ENCODE measurements at regions not wholly inside any gene's neighbourhood (a gene's known extent, or its start where the extent isn't known, plus 50 kb on each side); places are given as distances from the start of the nearest gene placed in this dataset.

DNA sequence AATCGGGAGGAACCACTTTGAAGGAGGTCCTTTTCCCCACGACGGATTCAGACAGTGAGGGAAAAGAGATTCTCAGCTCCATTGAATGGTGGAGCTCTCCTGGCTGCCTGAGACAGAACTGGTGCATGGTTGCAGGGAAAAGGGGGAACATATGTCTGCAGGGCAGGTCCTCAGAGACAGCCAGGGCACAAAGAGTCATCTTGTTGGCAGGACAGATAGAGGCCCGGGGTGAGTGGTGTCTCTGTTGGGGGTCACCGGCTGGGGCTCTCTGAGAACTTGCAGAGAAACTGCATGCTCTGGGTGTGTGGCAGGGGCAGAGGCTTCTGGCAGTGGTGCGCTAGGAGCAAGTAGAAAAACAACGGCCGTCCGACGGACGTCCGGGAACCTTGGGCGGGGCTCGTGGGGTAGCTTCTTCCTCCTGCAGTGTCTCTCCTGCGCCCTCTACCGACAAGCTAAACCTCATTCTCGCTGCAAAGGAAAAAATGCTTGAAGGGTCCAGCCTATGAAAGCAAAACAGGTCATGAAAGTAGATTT lies 94.3 kb downstream of the CDCA7 start (continued):
- TF ChIP-seq SRSF1 (optimal IDR thresholded peaks at IDR 0.05; ENCODE audit: low read depth, low read length): peak; percentile 58
- TF ChIP-seq, protein P1, sequence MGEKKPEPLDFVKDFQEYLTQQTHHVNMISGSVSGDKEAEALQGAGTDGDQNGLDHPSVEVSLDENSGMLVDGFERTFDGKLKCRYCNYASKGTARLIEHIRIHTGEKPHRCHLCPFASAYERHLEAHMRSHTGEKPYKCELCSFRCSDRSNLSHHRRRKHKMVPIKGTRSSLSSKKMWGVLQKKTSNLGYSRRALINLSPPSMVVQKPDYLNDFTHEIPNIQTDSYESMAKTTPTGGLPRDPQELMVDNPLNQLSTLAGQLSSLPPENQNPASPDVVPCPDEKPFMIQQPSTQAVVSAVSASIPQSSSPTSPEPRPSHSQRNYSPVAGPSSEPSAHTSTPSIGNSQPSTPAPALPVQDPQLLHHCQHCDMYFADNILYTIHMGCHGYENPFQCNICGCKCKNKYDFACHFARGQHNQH (CRISPR knock-in tag; IDR thresholded peaks at IDR 0.05): peak; percentile 47; the same call in 1 of the 2 replicates
- TF ChIP-seq, protein P2, sequence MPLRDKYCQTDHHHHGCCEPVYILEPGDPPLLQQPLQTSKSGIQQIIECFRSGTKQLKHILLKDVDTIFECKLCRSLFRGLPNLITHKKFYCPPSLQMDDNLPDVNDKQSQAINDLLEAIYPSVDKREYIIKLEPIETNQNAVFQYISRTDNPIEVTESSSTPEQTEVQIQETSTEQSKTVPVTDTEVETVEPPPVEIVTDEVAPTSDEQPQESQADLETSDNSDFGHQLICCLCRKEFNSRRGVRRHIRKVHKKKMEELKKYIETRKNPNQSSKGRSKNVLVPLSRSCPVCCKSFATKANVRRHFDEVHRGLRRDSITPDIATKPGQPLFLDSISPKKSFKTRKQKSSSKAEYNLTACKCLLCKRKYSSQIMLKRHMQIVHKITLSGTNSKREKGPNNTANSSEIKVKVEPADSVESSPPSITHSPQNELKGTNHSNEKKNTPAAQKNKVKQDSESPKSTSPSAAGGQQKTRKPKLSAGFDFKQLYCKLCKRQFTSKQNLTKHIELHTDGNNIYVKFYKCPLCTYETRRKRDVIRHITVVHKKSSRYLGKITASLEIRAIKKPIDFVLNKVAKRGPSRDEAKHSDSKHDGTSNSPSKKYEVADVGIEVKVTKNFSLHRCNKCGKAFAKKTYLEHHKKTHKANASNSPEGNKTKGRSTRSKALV (CRISPR knock-in tag; IDR thresholded peaks at IDR 0.05): no peak; the same call in 1 of the 2 replicates
- no peak for TF ChIP-seq ZNF891 (CRISPR knock-in tag; IDR thresholded peaks at IDR 0.05)
- peak; percentile 73 for TF ChIP-seq RAD21 (CRISPR knock-in tag; IDR thresholded peaks at IDR 0.05)
- TF ChIP-seq EED (CRISPR knock-in tag; IDR thresholded peaks at IDR 0.05): no peak
- TF ChIP-seq TGIF2 (CRISPR knock-in tag; IDR thresholded peaks at IDR 0.05): no peak
- TF ChIP-seq ZNF614 (CRISPR knock-in tag; IDR thresholded peaks at IDR 0.05; ENCODE audit: borderline replicate concordance): peak; percentile 74; the same call in 1 of the 2 replicates
- no peak for TF ChIP-seq SP1 (IDR thresholded peaks at IDR 0.05)
- TF ChIP-seq SP1 (CRISPR knock-in tag; IDR thresholded peaks at IDR 0.05): peak; percentile 52; the same call in 1 of the 2 replicates
- no peak for TF ChIP-seq ZNF468 (CRISPR knock-in tag; IDR thresholded peaks at IDR 0.05)
- TF ChIP-seq, protein P3, sequence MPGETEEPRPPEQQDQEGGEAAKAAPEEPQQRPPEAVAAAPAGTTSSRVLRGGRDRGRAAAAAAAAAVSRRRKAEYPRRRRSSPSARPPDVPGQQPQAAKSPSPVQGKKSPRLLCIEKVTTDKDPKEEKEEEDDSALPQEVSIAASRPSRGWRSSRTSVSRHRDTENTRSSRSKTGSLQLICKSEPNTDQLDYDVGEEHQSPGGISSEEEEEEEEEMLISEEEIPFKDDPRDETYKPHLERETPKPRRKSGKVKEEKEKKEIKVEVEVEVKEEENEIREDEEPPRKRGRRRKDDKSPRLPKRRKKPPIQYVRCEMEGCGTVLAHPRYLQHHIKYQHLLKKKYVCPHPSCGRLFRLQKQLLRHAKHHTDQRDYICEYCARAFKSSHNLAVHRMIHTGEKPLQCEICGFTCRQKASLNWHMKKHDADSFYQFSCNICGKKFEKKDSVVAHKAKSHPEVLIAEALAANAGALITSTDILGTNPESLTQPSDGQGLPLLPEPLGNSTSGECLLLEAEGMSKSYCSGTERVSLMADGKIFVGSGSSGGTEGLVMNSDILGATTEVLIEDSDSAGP (CRISPR knock-in tag; IDR thresholded peaks at IDR 0.05; ENCODE audit: borderline replicate concordance): no peak; the same call in 1 of the 2 replicates
- TF ChIP-seq ZNF367 (CRISPR knock-in tag; IDR thresholded peaks at IDR 0.05; ENCODE audit: borderline replicate concordance): no peak
- peak; percentile 79 for TF ChIP-seq ELF3 (CRISPR knock-in tag; IDR thresholded peaks at IDR 0.05)
- no peak for TF ChIP-seq ZBTB21 (CRISPR knock-in tag; IDR thresholded peaks at IDR 0.05)
- no peak for TF ChIP-seq ZBTB26 (CRISPR knock-in tag; IDR thresholded peaks at IDR 0.05; ENCODE audit: borderline replicate concordance)
- no peak for TF ChIP-seq JUNB (CRISPR knock-in tag; IDR thresholded peaks at IDR 0.05; ENCODE audit: borderline replicate concordance)
- no peak for TF ChIP-seq PBX3 (CRISPR knock-in tag; IDR thresholded peaks at IDR 0.05; ENCODE audit: borderline replicate concordance)
- TF ChIP-seq ZFP36L2 (CRISPR knock-in tag; IDR thresholded peaks at IDR 0.05): no peak
- no peak for TF ChIP-seq ZNF850 (CRISPR knock-in tag; conservative IDR thresholded peaks at IDR 0.05)
- TF ChIP-seq, protein P4, sequence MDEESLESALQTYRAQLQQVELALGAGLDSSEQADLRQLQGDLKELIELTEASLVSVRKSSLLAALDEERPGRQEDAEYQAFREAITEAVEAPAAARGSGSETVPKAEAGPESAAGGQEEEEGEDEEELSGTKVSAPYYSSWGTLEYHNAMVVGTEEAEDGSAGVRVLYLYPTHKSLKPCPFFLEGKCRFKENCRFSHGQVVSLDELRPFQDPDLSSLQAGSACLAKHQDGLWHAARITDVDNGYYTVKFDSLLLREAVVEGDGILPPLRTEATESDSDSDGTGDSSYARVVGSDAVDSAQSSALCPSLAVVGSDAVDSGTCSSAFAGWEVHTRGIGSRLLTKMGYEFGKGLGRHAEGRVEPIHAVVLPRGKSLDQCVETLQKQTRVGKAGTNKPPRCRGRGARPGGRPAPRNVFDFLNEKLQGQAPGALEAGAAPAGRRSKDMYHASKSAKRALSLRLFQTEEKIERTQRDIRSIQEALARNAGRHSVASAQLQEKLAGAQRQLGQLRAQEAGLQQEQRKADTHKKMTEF (CRISPR knock-in tag; IDR thresholded peaks at IDR 0.05): peak; percentile 60
- TF ChIP-seq PHF20 (CRISPR knock-in tag; IDR thresholded peaks at IDR 0.05): peak; percentile 45; the same call in 1 of the 2 replicates
- TF ChIP-seq ZNF230 (CRISPR knock-in tag; IDR thresholded peaks at IDR 0.05): no peak

Data from HepG2 (cell line).